Thymus (tissue), 11 donors: ENCODE measurements at regions not wholly inside any gene's neighbourhood (a gene's known extent, or its start where the extent isn't known, plus 50 kb on each side); places are given as distances from the start of the nearest gene placed in this dataset.
"Not testable (repeated sequence)": the region's sequence is repeated elsewhere in the genome, so short reads cannot be mapped to it uniquely, and the experiment has no call there.

ENCODE experiments used
- DNase-seq, 9 donors: peaks; one replicate each; pipeline ENCODE4 v3.0.0-alpha.2; 2013; ENCODE audit warnings: low spot score in 9 of 9, low read depth in 6 of 9, missing footprints in 1 of 9
- H3K27ac ChIP-seq, 2 donors: one replicate each; pipeline ENCODE4 v1.5.1; 2013; ENCODE audit warnings: control low read depth in 1 of 2, low read depth in 1 of 2, low read length in 1 of 2, mild to moderate bottlenecking in 1 of 2, moderate library complexity in 1 of 2
- H3K27me3 ChIP-seq, 2 donors: one replicate each; pipeline ENCODE4 v1.5.1; 2013; ENCODE audit warnings: low read length in 1 of 2; ENCODE audit not compliant: control insufficient read depth in 2 of 2, insufficient read depth in 1 of 2
- H3K36me3 ChIP-seq, 2 donors: one replicate each; pipeline ENCODE4 v1.5.1; 2013; ENCODE audit warnings: low read length in 1 of 2, mild to moderate bottlenecking in 1 of 2, moderate library complexity in 1 of 2; ENCODE audit not compliant: control insufficient read depth in 2 of 2, insufficient read depth in 2 of 2
- H3K4me1 ChIP-seq, 2 donors: one replicate each; pipeline ENCODE4 v1.5.1; 2013; ENCODE audit warnings: low read length in 2 of 2; ENCODE audit not compliant: control insufficient read depth in 2 of 2, insufficient read depth in 2 of 2
- H3K4me3 ChIP-seq, 2 donors: one replicate each; pipeline ENCODE4 v1.5.1; 2013; ENCODE audit warnings: low read length in 2 of 2, control low read depth in 1 of 2, mild to moderate bottlenecking in 1 of 2
- H3K9me3 ChIP-seq, 2 donors: one replicate each; pipeline ENCODE4 v1.5.1; 2013; ENCODE audit warnings: low read length in 1 of 2, mild to moderate bottlenecking in 1 of 2; ENCODE audit not compliant: control insufficient read depth in 2 of 2, insufficient read depth in 1 of 2
- WGBS: extraction: QIAGEN DNeasy Blood & Tissue Kit; methylation state at CpG from one replicate; pipeline ENCODE4 v1.1.7; 2013; 5-methylcytosine and 5-hydroxymethylcytosine counted together
- donor health status: healthy.

DNA sequence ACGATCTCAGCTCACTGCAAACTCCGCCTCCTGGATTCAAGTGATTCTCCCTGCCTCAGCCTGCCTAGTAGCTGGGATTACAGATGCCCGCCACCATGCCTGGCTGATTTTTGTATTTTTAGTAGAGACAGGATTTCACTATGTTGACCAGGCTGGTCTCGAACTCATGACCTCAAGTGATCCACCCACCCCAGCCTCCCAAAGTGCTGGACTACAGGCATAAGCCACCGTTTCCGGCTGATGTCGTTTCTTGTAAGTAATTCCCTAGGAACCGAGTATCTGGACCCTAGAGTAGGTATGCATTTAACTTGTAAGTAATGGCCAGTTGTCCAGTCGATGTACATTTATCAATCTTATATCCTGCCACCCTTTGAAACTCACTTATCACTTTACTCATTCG, 491.2 kb downstream of the BRD1 start:
- H3K36me3 ChIP-seq, DNase-seq, H3K9me3 ChIP-seq, H3K27me3 ChIP-seq, H3K4me3 ChIP-seq, H3K4me1 ChIP-seq, H3K27ac ChIP-seq: not testable (repeated sequence)
- 93% methylated on average over 10 of the region's 10 CpGs for WGBS

DNA sequence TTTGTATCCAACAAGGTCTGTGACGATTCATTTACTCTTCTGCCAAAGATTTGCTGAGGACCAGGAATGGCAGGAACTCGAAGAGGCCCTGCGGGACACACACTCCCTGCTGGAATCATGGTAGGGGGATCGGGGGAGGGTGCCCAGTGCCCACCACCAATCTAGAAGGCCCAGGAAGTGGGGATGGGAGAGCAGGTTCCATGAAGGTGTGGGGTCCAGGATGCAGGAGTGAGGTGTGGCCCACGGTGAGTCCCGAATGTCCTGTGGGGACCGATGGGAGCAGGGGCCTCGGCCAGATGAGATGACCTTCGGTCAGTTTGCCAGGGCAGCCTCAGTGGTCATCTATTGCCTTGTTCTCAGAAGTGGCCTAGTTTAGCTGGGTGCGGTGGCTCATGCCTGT, 492.7 kb downstream of the BRD1 start:
- Histone ChIP-seq H3K27me3 (no peaks in the 10 kb centered on the region), H3K4me1 (no peaks in the 10 kb centered on the region), H3K9me3 (no peaks in the 10 kb centered on the region), H3K27ac (no peak overlapping the region), H3K36me3 (no peaks in the 10 kb centered on the region), H3K4me3 (no peak overlapping the region)
- 88% methylated on average over 10 of the region's 10 CpGs for WGBS
- no peak for DNase-seq

DNA sequence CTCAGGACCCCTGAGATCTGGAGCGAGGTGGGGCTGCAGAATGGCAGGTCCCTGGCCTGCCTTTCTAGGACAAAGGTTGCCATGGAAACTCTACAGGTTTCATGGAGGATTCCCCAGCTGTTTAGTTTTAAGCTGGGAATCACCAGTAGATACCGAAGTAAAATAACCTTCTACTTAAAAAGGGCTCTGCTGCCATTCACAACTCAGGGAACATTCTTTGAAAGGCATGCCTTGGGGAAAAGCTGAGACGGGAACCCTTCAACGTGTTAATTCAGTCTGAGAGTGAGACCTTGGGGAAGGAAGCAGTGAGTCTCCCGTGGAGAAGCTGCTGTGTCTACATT, 493.3 kb downstream of the BRD1 start:
- no peaks in the 10 kb centered on the region for H3K9me3 ChIP-seq
- no peak overlapping the region for H3K27ac ChIP-seq
- H3K4me3 ChIP-seq = no peak overlapping the region
- no peaks in the 10 kb centered on the region for H3K36me3 ChIP-seq
- 52% methylated on average over 5 of the region's 5 CpGs for WGBS
- no peaks in the 10 kb centered on the region for H3K4me1 ChIP-seq
- DNase-seq = no peak
- no peaks in the 10 kb centered on the region for H3K27me3 ChIP-seq

DNA sequence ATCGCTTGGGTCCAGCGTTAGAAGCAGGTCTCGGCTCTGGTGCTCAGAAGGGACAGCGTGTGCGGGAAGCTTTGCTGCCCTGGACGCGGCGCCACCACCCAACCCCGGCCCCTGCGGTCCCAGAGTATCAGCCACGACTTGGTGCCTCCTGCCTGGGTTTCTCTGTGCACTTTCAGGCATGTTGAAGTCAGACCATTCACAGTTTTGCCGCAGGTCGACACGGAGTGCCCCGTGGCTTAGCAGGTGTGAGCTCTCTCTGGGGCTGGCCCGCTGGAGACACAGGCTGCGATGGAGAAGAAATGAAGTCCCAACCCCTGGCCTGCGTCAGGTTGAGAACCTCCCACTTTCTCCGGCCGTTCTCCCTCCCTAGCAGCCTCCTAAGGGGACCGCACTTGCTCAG, 494.5 kb downstream of the BRD1 start:
- Histone ChIP-seq H3K36me3 (no peaks in the 10 kb centered on the region), H3K27ac (no peak overlapping the region), H3K27me3 (no peaks in the 10 kb centered on the region), H3K4me1 (no peaks in the 10 kb centered on the region), H3K4me3 (no peak overlapping the region), H3K9me3 (no peaks in the 10 kb centered on the region)
- no peak for DNase-seq
- 89% methylated on average over 21 of the region's 21 CpGs for WGBS

DNA sequence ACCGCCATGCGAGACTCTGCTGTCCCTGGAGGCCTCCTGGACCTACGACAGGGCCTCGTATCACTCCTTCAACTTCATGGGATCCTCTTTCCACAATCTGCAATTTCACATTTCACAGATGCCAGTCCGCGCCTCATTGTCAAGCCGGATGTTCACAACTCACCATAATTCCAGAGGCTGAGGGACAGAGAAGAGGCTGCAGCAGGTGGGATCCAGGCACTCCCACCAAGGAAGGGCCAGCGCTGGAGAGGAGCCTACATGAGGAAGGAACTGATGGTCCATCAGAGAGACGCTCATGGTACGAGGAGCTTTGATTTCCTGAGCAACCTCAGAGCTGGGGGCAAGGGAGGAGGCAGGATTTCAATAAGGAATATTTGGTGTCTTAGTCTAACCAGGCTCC, 495.0 kb downstream of the BRD1 start:
- WGBS = 72% methylated on average over 10 of the region's 10 CpGs
- no peaks in the 10 kb centered on the region for H3K4me1 ChIP-seq
- H3K9me3 ChIP-seq = no peaks in the 10 kb centered on the region
- no peaks in the 10 kb centered on the region for H3K27me3 ChIP-seq
- no peak for DNase-seq
- H3K4me3 ChIP-seq = no peak overlapping the region
- H3K36me3 ChIP-seq = no peaks in the 10 kb centered on the region
- H3K27ac ChIP-seq = no peak overlapping the region

DNA sequence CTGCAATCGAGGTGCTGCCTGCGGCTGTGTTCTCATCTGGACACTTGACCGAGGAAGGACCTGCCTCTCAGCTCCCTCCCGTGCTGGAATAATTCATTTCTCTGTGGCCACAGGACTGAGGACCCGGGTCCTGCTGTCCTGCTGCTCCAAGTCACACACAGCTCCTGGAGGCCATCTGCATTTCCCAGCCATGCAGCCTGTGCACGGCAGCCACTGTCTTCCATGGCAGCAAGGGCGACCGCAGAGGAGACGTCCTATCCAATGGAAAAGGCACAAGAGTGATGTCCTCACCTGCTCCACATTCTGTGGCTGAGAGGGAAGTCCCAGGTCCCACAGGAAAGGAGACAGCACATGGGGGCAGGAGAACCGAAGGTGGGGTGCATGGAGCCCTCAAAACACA, 495.8 kb downstream of the BRD1 start:
- no peaks in the 10 kb centered on the region for H3K27me3 ChIP-seq
- H3K4me1 ChIP-seq = no peaks in the 10 kb centered on the region
- no peak overlapping the region for H3K27ac ChIP-seq
- no peaks in the 10 kb centered on the region for H3K9me3 ChIP-seq
- WGBS = 88% methylated on average over 10 of the region's 10 CpGs
- H3K4me3 ChIP-seq = no peak overlapping the region
- no peaks in the 10 kb centered on the region for H3K36me3 ChIP-seq
- no peak for DNase-seq

DNA sequence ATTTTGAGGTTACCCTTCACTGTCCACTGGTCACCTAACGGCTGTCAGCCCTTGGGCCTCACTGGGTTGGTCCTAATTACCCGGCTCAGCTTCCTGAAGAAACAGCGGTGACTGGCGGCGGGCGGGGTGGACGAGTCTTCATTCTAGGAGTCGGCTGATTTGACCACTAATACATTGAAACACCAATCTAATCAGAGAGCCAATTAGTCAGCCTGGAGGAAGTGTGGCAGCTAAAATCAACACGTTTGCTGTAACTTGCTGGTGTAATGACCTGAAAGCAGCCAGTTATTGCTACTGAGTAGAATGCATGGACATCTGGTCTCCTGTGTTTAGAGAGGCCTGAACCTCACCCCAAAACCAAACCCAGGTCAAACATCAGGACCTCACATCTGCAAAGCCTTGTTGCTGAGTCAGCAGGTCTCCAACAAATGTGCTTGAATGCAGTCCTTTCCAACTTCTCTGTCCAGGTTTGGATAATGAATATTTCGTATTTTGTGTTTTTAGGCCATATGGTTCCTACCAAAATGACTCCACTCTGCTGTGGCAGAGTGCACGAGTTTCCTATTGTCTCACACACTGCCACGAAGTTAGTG, 496.4 kb downstream of the BRD1 start:
- DNase-seq = no peak
- H3K27ac ChIP-seq = no peak overlapping the region
- H3K36me3 ChIP-seq = no peaks in the 10 kb centered on the region
- no peak overlapping the region for H3K4me3 ChIP-seq
- no peaks in the 10 kb centered on the region for H3K27me3 ChIP-seq
- H3K9me3 ChIP-seq = no peaks in the 10 kb centered on the region
- H3K4me1 ChIP-seq = no peaks in the 10 kb centered on the region
- WGBS = 83% methylated on average over 12 of the region's 12 CpGs

DNA sequence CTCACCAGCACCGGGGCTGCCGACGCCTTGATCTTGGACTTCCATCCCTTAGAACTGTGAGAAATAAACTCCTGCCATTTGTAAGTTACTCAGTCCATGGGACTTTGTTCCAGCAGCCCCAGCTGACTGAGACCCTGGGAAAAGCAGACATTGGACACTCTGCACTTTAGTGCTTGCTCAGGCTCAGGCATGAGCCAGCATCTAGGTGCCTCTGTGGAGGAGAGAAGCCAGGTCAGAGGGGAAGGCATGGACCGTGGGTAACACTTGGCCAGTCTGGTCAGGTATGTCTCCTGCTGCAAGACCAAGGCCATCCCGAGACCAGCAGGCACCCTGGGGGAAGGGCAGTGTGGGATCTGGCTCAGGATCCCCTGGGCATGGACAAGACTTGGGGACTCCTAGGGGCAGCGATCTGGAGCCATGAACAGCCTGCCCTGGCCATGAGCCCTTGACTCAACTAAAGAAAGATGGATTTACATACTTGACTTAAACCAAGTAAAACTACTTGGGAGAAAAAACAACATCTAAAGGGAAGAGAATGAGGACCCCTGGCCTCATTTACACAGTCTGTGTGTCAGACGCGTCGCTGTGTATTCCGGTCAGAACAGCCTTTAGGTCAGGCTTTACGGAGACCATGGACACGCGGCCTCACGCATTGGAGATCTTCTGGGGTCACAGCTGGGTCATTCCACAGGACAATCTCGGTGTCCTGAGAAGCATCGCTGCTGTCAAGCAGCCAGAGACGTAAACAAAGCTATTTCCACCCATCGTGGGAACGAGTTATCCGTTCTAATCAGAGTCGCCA, 497.1 kb downstream of the BRD1 start:
- Histone ChIP-seq H3K36me3 (no peaks in the 10 kb centered on the region), H3K27ac (no peak overlapping the region), H3K4me3 (no peak overlapping the region), H3K27me3 (no peaks in the 10 kb centered on the region), H3K9me3 (no peaks in the 10 kb centered on the region), H3K4me1 (no peaks in the 10 kb centered on the region)
- WGBS = 89% methylated on average over 21 of the region's 21 CpGs
- DNase-seq = no peak

DNA sequence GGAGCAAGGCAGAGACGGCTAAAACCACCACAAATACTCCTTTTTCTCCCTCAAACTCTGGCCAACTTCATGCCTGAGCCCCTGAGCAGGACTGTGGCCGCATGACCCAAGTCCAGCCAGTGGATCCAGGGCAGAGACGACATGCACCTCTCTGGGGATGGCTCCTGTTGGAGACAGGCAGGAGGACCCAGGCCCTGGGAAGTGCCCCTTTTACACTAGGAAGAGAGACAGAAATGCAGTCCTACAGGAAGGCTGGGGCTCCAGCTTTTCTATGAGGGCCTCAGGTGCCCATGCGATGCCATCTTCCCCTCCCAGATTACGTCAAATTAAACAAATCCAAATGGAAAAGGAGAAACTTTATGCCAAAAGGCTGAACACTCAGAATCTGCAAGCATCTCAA, 498.0 kb downstream of the BRD1 start:
- H3K27me3 ChIP-seq = no peaks in the 10 kb centered on the region
- H3K9me3 ChIP-seq = no peaks in the 10 kb centered on the region
- WGBS = 66% methylated on average over 5 of the region's 5 CpGs
- H3K4me3 ChIP-seq = no peak overlapping the region
- DNase-seq = no peak
- no peaks in the 10 kb centered on the region for H3K4me1 ChIP-seq
- H3K27ac ChIP-seq = no peak overlapping the region
- H3K36me3 ChIP-seq = no peaks in the 10 kb centered on the region
